PFSK-1 (cell line): ENCODE measurements at regions not wholly inside any gene's neighbourhood (a gene's known extent, or its start where the extent isn't known, plus 50 kb on each side); places are given as distances from the start of the nearest gene placed in this dataset.

ENCODE experiments used
- FOXP2 ChIP-seq: optimal IDR thresholded peaks from 2 replicates; pipeline ENCODE3; 2011; ENCODE audit warnings: borderline replicate concordance, control low read depth, inconsistent platforms; ENCODE audit not compliant: insufficient read depth; ENCODE audit errors: extremely low read length, extremely low read depth
- POLR2AphosphoS5 ChIP-seq: IDR thresholded peaks from 2 replicates; pipeline ENCODE4 v1.6.1; 2012; ENCODE audit warnings: low read depth, mild to moderate bottlenecking, control low read depth, low read length, moderate library complexity
- TAF1 ChIP-seq: IDR thresholded peaks from 2 replicates; pipeline ENCODE4 v1.6.1; 2012; ENCODE audit warnings: low read length, control low read depth, borderline replicate concordance; ENCODE audit not compliant: insufficient read depth
- TF ChIP-seq, protein P1 (sequence below), 2 experiments: IDR thresholded peaks; 2 replicates each; pipeline versions ENCODE4 v1.6.1 to v1.8.0; 2011 to 2012; ENCODE audit warnings: low read depth in 2 of 2, low read length in 2 of 2, control low read depth in 1 of 2, inconsistent platforms in 1 of 2, mild to moderate bottlenecking in 1 of 2, moderate library complexity in 1 of 2; ENCODE audit not compliant: insufficient read depth in 1 of 2

DNA sequence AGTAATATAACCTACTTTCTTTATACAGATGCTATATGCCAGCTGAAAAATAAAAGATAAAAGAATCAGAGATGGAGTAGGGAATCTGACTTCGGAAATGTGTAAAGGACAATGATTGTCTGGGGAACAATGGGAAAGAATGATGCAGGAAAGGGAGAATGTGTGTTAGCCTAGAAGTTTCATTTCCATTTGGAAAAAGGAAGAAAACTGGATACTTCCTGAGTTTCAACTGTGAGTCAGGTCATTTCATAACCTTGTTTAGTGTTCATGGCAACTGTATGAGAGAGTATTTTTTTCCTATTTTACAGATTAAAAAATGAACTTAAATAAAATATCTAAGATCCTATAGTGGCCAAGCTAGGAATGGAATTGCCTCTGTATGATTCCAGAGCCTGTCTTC, 261.3 kb upstream of the NECTIN3 start:
- TF ChIP-seq POLR2AphosphoS5 (no peak), TAF1 (no peak), FOXP2 (no peak)
- TF ChIP-seq, protein P1, sequence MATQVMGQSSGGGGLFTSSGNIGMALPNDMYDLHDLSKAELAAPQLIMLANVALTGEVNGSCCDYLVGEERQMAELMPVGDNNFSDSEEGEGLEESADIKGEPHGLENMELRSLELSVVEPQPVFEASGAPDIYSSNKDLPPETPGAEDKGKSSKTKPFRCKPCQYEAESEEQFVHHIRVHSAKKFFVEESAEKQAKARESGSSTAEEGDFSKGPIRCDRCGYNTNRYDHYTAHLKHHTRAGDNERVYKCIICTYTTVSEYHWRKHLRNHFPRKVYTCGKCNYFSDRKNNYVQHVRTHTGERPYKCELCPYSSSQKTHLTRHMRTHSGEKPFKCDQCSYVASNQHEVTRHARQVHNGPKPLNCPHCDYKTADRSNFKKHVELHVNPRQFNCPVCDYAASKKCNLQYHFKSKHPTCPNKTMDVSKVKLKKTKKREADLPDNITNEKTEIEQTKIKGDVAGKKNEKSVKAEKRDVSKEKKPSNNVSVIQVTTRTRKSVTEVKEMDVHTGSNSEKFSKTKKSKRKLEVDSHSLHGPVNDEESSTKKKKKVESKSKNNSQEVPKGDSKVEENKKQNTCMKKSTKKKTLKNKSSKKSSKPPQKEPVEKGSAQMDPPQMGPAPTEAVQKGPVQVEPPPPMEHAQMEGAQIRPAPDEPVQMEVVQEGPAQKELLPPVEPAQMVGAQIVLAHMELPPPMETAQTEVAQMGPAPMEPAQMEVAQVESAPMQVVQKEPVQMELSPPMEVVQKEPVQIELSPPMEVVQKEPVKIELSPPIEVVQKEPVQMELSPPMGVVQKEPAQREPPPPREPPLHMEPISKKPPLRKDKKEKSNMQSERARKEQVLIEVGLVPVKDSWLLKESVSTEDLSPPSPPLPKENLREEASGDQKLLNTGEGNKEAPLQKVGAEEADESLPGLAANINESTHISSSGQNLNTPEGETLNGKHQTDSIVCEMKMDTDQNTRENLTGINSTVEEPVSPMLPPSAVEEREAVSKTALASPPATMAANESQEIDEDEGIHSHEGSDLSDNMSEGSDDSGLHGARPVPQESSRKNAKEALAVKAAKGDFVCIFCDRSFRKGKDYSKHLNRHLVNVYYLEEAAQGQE (IDR thresholded peaks at IDR 0.05; ENCODE audit: insufficient read depth in 1 of 2, low read depth in 2 of 2, low read length in 2 of 2), result no peak
